HEK293T (cell line): ENCODE measurements at regions not wholly inside any gene's neighbourhood (a gene's known extent, or its start where the extent isn't known, plus 50 kb on each side); places are given as distances from the start of the nearest gene placed in this dataset.
"Not testable (repeated sequence)": the region's sequence is repeated elsewhere in the genome, so short reads cannot be mapped to it uniquely, and the experiment has no call there.

ENCODE experiments used
- BHLHE40 ChIP-seq: fragments of 450-650 bp; IDR thresholded peaks from 2 replicates; pipeline ENCODE4 v1.6.1; 2016; ENCODE audit warnings: mild to moderate bottlenecking, moderate library complexity, borderline replicate concordance
- FOXM1 ChIP-seq: fragments of 450-650 bp; IDR thresholded peaks from 2 replicates; pipeline ENCODE4 v1.6.1; 2017; ENCODE audit warnings: mild to moderate bottlenecking, borderline replicate concordance
- NFRKB ChIP-seq: fragments of 450-650 bp; IDR thresholded peaks from 2 replicates; pipeline ENCODE4 v1.6.1; 2016; ENCODE audit warnings: mild to moderate bottlenecking, moderate library complexity
- TARDBP ChIP-seq: fragments of 450-650 bp; IDR thresholded peaks from 2 replicates; pipeline ENCODE4 v1.6.1; 2016

DNA sequence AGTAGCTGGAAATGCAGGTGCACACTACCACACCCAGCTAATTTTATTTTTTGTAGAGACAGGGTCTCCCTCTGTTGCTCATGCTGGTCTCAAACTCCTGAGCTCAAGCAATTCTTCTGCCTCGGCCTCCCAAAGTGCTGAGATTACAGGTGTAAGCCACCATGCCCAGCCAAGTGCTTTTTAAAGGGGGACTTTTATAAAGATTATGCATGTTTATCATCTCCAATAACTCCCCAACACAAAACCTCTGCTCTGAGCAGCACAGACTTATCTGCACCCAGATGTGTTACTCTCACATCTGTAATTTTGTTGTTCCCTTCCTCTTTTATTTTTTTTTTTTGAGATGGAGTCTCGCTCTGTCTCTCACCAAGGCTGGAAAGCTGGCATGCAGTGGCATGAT lies 108.6 kb downstream of the TRIM69 start:
- TF ChIP-seq BHLHE40, TARDBP, FOXM1, NFRKB: not testable (repeated sequence)
